Chondrocyte (in vitro differentiated cells): ENCODE measurements at regions not wholly inside any gene's neighbourhood (a gene's known extent, or its start where the extent isn't known, plus 50 kb on each side); places are given as distances from the start of the nearest gene placed in this dataset.

Experiments used
- DNase-seq: peaks from one replicate; pipeline ENCODE4 v3.0.0; 2021; ENCODE audit warnings: mixed read lengths, low spot score
- H3K27ac Mint-ChIP-seq: one replicate; pipeline ENCODE4 v1.8.0; 2021; ENCODE audit warnings: mild to moderate bottlenecking, moderate library complexity, mixed read lengths; ENCODE audit not compliant: unreplicated experiment
- H3K27me3 Mint-ChIP-seq: 2 replicates; pipeline ENCODE4 v1.8.0; 2021; ENCODE audit warnings: low read depth, mixed read lengths
- H3K36me3 Mint-ChIP-seq: 2 replicates; pipeline ENCODE4 v1.8.0; 2021; ENCODE audit warnings: low read depth, mixed read lengths
- H3K4me1 Mint-ChIP-seq: 2 replicates; pipeline ENCODE4 v1.8.0; 2021; ENCODE audit warnings: low read depth, mild to moderate bottlenecking, mixed read lengths
- H3K4me3 Mint-ChIP-seq: one replicate; pipeline ENCODE4 v1.8.0; 2021; ENCODE audit warnings: mild to moderate bottlenecking, moderate library complexity, mixed read lengths; ENCODE audit not compliant: unreplicated experiment
- H3K9me3 Mint-ChIP-seq: 2 replicates; pipeline ENCODE4 v1.8.0; 2021; ENCODE audit warnings: low read depth, mixed read lengths
- TF ChIP-seq, protein P1 (sequence below): fragments of 200-600 bp; sonication (generic); IDR thresholded peaks from 2 replicates; pipeline ENCODE4 v1.5.0; 2021; ENCODE audit warnings: antibody characterized with exemption, mild to moderate bottlenecking, moderate library complexity

DNA sequence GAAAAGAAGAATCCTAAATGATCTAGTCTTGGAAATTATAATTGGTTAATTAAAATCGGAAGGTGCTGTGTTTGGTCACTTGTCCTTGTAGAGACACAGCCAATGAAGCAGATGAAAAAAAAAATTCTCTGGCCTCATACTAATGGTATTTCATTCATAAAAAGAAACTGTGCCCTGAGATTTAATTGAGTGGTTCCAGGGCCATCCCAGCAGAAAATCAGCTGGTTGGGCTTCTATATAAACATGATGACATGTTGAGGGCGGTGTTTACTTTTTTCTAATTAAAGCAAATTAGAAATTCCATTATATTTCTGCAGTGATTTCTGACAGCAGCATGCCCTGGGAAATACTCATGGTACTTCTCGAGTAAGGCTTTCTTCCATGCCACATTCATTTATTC, 191.9 kb upstream of the KCNJ16 start:
- TF ChIP-seq, protein P1, sequence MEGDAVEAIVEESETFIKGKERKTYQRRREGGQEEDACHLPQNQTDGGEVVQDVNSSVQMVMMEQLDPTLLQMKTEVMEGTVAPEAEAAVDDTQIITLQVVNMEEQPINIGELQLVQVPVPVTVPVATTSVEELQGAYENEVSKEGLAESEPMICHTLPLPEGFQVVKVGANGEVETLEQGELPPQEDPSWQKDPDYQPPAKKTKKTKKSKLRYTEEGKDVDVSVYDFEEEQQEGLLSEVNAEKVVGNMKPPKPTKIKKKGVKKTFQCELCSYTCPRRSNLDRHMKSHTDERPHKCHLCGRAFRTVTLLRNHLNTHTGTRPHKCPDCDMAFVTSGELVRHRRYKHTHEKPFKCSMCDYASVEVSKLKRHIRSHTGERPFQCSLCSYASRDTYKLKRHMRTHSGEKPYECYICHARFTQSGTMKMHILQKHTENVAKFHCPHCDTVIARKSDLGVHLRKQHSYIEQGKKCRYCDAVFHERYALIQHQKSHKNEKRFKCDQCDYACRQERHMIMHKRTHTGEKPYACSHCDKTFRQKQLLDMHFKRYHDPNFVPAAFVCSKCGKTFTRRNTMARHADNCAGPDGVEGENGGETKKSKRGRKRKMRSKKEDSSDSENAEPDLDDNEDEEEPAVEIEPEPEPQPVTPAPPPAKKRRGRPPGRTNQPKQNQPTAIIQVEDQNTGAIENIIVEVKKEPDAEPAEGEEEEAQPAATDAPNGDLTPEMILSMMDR = no peak
- Mint-ChIP-seq H3K9me3 (peaks cover 3% of the 10 kb centered on the region), H3K27me3 (no peaks in the 10 kb centered on the region), H3K27ac (no peak overlapping the region), H3K36me3 (no peaks in the 10 kb centered on the region), H3K4me1 (no peaks in the 10 kb centered on the region), H3K4me3 (no peak overlapping the region)
- no peak for DNase-seq

DNA sequence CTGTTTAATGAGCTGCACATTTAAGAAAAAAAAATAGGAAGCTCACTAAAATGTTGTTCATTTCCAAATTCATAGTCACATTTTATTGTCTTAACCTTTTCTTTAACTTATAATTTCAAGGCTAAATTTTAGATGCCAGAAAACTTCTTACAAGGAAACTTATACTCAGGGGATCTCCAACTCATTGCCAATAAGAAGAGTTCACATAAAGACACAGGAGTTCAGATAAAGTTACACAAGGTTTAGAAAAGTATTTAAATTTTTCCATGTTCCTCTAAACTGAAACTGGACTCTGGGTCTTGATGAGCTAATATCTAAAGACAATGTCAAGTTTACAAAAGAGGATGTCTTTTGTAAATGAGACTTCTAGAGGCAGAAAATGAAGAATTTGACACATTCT, 190.7 kb upstream of the KCNJ16 start:
- Mint-ChIP-seq H3K27me3 (no peaks in the 10 kb centered on the region), H3K36me3 (no peaks in the 10 kb centered on the region), H3K4me1 (no peaks in the 10 kb centered on the region), H3K27ac (no peak overlapping the region), H3K9me3 (no peaks in the 10 kb centered on the region), H3K4me3 (no peak overlapping the region)
- TF ChIP-seq, protein P1 = no peak
- no peak for DNase-seq

DNA sequence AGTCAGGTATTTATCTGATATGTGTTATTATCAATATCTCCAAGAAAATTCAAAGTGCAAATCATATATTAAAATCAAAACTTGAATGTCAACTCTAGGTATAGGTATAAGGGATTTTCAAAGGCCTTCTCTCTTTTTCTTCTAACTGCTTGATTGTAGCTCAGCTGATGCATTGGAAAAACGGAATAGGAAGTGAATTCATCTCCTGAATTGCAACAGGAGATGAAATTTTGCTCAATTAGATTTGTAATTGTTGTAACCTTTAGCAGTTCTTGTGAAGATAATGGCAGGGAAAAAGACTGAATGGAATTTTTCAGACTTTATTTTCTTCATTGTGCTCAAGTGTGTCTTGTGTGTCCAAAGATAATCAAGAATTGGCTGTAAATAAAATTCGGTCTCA, 190.2 kb upstream of the KCNJ16 start:
- H3K36me3 Mint-ChIP-seq = no peaks in the 10 kb centered on the region
- no peak for DNase-seq
- TF ChIP-seq, protein P1 = no peak
- no peaks in the 10 kb centered on the region for H3K9me3 Mint-ChIP-seq
- H3K27me3 Mint-ChIP-seq = no peaks in the 10 kb centered on the region
- H3K4me1 Mint-ChIP-seq = no peaks in the 10 kb centered on the region
- H3K4me3 Mint-ChIP-seq = no peak overlapping the region
- no peak overlapping the region for H3K27ac Mint-ChIP-seq

DNA sequence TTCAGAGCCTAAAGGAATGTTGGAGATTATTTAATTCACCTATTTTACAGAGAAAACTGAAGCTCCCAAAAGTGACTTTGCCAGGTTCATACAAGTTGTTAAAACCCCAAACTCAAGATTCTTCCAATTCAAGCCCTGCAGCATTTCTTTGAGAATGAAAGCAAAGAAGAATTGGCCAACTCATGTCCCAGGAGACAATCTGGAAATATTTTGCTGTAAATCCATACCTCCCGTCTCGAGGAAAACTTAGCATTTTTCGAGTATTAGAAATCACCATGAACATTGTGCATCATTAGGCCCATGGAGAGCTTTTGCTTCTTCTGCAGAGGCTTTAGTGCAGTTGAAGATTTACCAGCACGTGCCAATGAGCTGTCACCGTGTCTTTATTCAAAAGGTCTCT, 176.4 kb upstream of the KCNJ16 start:
- Mint-ChIP-seq H3K4me3 (no peak overlapping the region), H3K9me3 (no peaks in the 10 kb centered on the region), H3K27ac (no peak overlapping the region), H3K27me3 (no peaks in the 10 kb centered on the region), H3K4me1 (peaks cover 12% of the 10 kb centered on the region), H3K36me3 (no peaks in the 10 kb centered on the region)
- TF ChIP-seq, protein P1 = no peak
- no peak for DNase-seq

DNA sequence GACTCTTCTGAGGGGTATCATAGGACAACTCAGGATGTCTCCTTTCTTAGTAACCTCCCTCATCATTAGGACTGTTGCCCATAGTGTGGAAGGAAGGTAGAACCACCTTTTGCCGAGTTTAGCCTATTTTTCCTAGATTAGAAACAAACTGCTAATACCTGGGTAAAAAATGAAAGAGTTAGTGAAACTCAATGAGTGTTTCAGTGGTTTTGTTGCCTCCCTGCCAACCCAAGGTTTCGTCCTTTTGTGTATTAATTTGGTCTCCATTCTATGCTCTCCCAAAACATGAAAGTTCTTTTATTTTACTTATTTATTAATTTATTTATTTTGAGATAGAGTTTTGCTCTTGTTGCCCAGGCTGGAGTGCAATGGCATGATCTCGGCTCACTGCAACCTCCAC, 174.9 kb upstream of the KCNJ16 start:
- Mint-ChIP-seq H3K4me1 (peaks cover 12% of the 10 kb centered on the region), H3K4me3 (no peak overlapping the region), H3K27me3 (peaks cover 2% of the 10 kb centered on the region), H3K36me3 (no peaks in the 10 kb centered on the region), H3K9me3 (no peaks in the 10 kb centered on the region), H3K27ac (no peak overlapping the region)
- TF ChIP-seq, protein P1 = no peak
- DNase-seq = no peak
